IMR-90 (cell line): ENCODE measurements at regions not wholly inside any gene's neighbourhood (a gene's known extent, or its start where the extent isn't known, plus 50 kb on each side); places are given as distances from the start of the nearest gene placed in this dataset.

Source experiments
- ATAC-seq: fragments of 200-7000 bp; cut with Tn5 transposase; 2 replicates; pipeline ENCODE4 v1.9.1; 2020; ENCODE audit warnings: low read depth, mild to moderate bottlenecking, moderate library complexity
- BruUV-seq: library from RNA; stranded (reverse); fragments of 400-500 nt; replicated peaks from 2 replicates; lab custom pipeline; 2021; lab: Mats Ljungman, UMichigan
- CTCF ChIA-PET: fragments of 300-600 bp; formaldehyde crosslinking; extraction: SDS; loops from one replicate; lab custom pipeline; 2021; ENCODE audit warnings: antibody characterized with exemption; lab: Yijun Ruan, JAX
- POLR2A ChIA-PET: fragments of 300-600 bp; sonication (Branson Sonifier 250); formaldehyde crosslinking; loops from one replicate; lab custom pipeline; 2022; ENCODE audit warnings: antibody characterized with exemption; ENCODE audit not compliant: unreplicated experiment; lab: Charles Lee
- DNase-seq: peaks from one replicate; pipeline ENCODE4 v3.0.0; 2013
- H2AFZ ChIP-seq: replicated peaks from 2 replicates; pipeline ENCODE3; 2013; ENCODE audit warnings: low read length, mild to moderate bottlenecking; ENCODE audit not compliant: poor library complexity
- H2AK5ac ChIP-seq: 2 replicates; pipeline ENCODE4 v1.6.1; 2013; ENCODE audit warnings: low read depth, low read length, inconsistent platforms
- H2AK9ac ChIP-seq: replicated peaks from 2 replicates; pipeline ENCODE3; 2013; ENCODE audit warnings: mild to moderate bottlenecking, low read depth, low read length, moderate library complexity; ENCODE audit not compliant: poor library complexity
- H2BK120ac ChIP-seq: 2 replicates; pipeline ENCODE4 v1.6.1; 2013; ENCODE audit warnings: low read depth, low read length, inconsistent platforms
- H2BK15ac ChIP-seq: 3 replicates; pipeline ENCODE4 v1.6.1; 2013; ENCODE audit warnings: low read depth, low read length, inconsistent platforms
- H2BK20ac ChIP-seq: 2 replicates; pipeline ENCODE4 v1.6.1; 2013; ENCODE audit warnings: low read depth, mild to moderate bottlenecking, inconsistent platforms, low read length, moderate library complexity
- H2BK5ac ChIP-seq: 2 replicates; pipeline ENCODE4 v1.6.1; 2013; ENCODE audit warnings: mild to moderate bottlenecking, low read depth, low read length, inconsistent platforms; ENCODE audit not compliant: poor library complexity, severe bottlenecking
- H3K14ac ChIP-seq: replicated peaks from 2 replicates; pipeline ENCODE4 v1.6.1; 2013; ENCODE audit warnings: low read depth, low read length, inconsistent platforms
- H3K18ac ChIP-seq: 2 replicates; pipeline ENCODE4 v1.6.1; 2013; ENCODE audit warnings: low read depth, low read length, control low read depth
- H3K23ac ChIP-seq: 2 replicates; pipeline ENCODE4 v1.6.1; 2013; ENCODE audit warnings: low read depth, low read length, inconsistent platforms
- H3K27ac ChIP-seq: 2 replicates; pipeline ENCODE4 v1.5.1; 2013; ENCODE audit warnings: mild to moderate bottlenecking, control low read depth, low read length; ENCODE audit not compliant: insufficient read depth
- H3K27me3 ChIP-seq: 2 replicates; pipeline ENCODE4 v1.6.1; 2013; ENCODE audit warnings: low read length; ENCODE audit not compliant: control insufficient read depth, insufficient read depth
- H3K36me3 ChIP-seq: 2 replicates; pipeline ENCODE4 v1.6.1; 2013; ENCODE audit warnings: low read length, mixed read lengths; ENCODE audit not compliant: control insufficient read depth, insufficient read depth
- H3K4ac ChIP-seq: 2 replicates; pipeline ENCODE4 v1.6.1; 2013; ENCODE audit warnings: low read depth, low read length, inconsistent platforms
- H3K4me1 ChIP-seq: 2 replicates; pipeline ENCODE4 v1.6.1; 2013; ENCODE audit warnings: low read length, mixed read lengths; ENCODE audit not compliant: control insufficient read depth, insufficient read depth
- H3K4me2 ChIP-seq: 2 replicates; pipeline ENCODE4 v1.6.1; 2013; ENCODE audit warnings: low read depth, mild to moderate bottlenecking, control low read depth, low read length, moderate library complexity
- H3K4me3 ChIP-seq: 2 replicates; pipeline ENCODE4 v1.5.1; 2013; ENCODE audit warnings: low read depth, mild to moderate bottlenecking, control low read depth, low read length, moderate library complexity; ENCODE audit not compliant: insufficient read depth
- H3K56ac ChIP-seq: 2 replicates; pipeline ENCODE4 v1.6.1; 2013; ENCODE audit warnings: low read length, inconsistent platforms; ENCODE audit not compliant: insufficient read depth; ENCODE audit errors: extremely low read depth
- H3K79me1 ChIP-seq, 2 experiments: 2 replicates each; pipeline ENCODE4 v1.6.1; 2013; ENCODE audit warnings: low read length in 2 of 2, inconsistent platforms in 1 of 2, low read depth in 1 of 2
- H3K9ac ChIP-seq: 2 replicates; pipeline ENCODE4 v1.6.1; 2013; ENCODE audit warnings: low read depth, low read length, control low read depth
- H3K9me1 ChIP-seq: 2 replicates; pipeline ENCODE4 v1.6.1; 2013; ENCODE audit warnings: low read length, inconsistent platforms; ENCODE audit not compliant: insufficient read depth
- H3K9me3 ChIP-seq: 2 replicates; pipeline ENCODE4 v1.6.1; 2013; ENCODE audit warnings: low read length; ENCODE audit not compliant: control insufficient read depth, insufficient read depth
- H4K20me1 ChIP-seq: 2 replicates; pipeline ENCODE4 v1.6.1; 2013; ENCODE audit warnings: low read length, inconsistent platforms; ENCODE audit not compliant: insufficient read depth
- H4K5ac ChIP-seq: 2 replicates; pipeline ENCODE4 v1.6.1; 2013; ENCODE audit warnings: mild to moderate bottlenecking, low read depth, low read length, control low read depth
- H4K8ac ChIP-seq, 2 experiments: 2 replicates each; pipeline ENCODE4 v1.6.1; 2013; ENCODE audit warnings: low read depth in 2 of 2, low read length in 2 of 2, control low read depth in 1 of 2, inconsistent platforms in 1 of 2
- H4K91ac ChIP-seq: 2 replicates; pipeline ENCODE4 v1.6.1; 2013; ENCODE audit warnings: low read depth, low read length, inconsistent platforms; ENCODE audit not compliant: insufficient read depth
- BHLHE40 ChIP-seq: fragments of 150-350 bp; IDR thresholded peaks from 2 replicates; pipeline ENCODE4 v1.6.1; 2016; ENCODE audit warnings: mild to moderate bottlenecking, low read depth, low read length
- CEBPB ChIP-seq: IDR thresholded peaks from 2 replicates; pipeline ENCODE4 v1.6.1; 2012; ENCODE audit warnings: low read depth, low read length, improper control_type of control experiment
- CHD1 ChIP-seq: IDR thresholded peaks from 2 replicates; pipeline ENCODE4 v1.6.1; 2012; ENCODE audit warnings: low read depth, low read length, improper control_type of control experiment
- FOS ChIP-seq: fragments of 150-350 bp; IDR thresholded peaks from 2 replicates; pipeline ENCODE4 v1.6.1; 2016; ENCODE audit warnings: low read depth, low read length
- MAFK ChIP-seq: IDR thresholded peaks from 2 replicates; pipeline ENCODE4 v1.6.1; 2012; ENCODE audit warnings: low read depth, low read length, improper control_type of control experiment
- MAZ ChIP-seq: IDR thresholded peaks from 2 replicates; pipeline ENCODE4 v1.6.1; 2012; ENCODE audit warnings: low read depth, mild to moderate bottlenecking, low read length, improper control_type of control experiment, moderate library complexity, borderline replicate concordance
- MXI1 ChIP-seq: IDR thresholded peaks from 2 replicates; pipeline ENCODE4 v1.6.1; 2012; ENCODE audit warnings: low read depth, mild to moderate bottlenecking, low read length, moderate library complexity, borderline replicate concordance
- NFE2L2 ChIP-seq: fragments of 150-350 bp; IDR thresholded peaks from 2 replicates; pipeline ENCODE4 v1.6.1; 2016; ENCODE audit warnings: low read depth, mild to moderate bottlenecking, low read length
- POLR2A ChIP-seq: IDR thresholded peaks from 2 replicates; pipeline ENCODE4 v1.6.1; 2012; ENCODE audit warnings: mild to moderate bottlenecking, low read depth, low read length
- RAD21 ChIP-seq: IDR thresholded peaks from 2 replicates; pipeline ENCODE4 v1.6.1; 2012; ENCODE audit warnings: low read length, improper control_type of control experiment
- RCOR1 ChIP-seq: IDR thresholded peaks from 2 replicates; pipeline ENCODE4 v1.6.1; 2012; ENCODE audit warnings: mild to moderate bottlenecking, low read length, improper control_type of control experiment; ENCODE audit not compliant: insufficient replicate concordance
- RFX5 ChIP-seq: IDR thresholded peaks from 2 replicates; pipeline ENCODE4 v1.8.0; 2012; ENCODE audit warnings: low read depth, mild to moderate bottlenecking, low read length, moderate library complexity
- SMC3 ChIP-seq: fragments of 150-350 bp; IDR thresholded peaks from 2 replicates; pipeline ENCODE4 v1.6.1; 2016; ENCODE audit warnings: low read depth, mild to moderate bottlenecking, antibody characterized with exemption, low read length, moderate library complexity
- WGBS, 2 experiments: methylation state at CpG; one replicate each; pipeline versions ENCODE4 v1.1.5 to v1.1.7; 2013; ENCODE audit warnings: missing lambda C conversion rate in 2 of 2; ENCODE audit not compliant: insufficient read length in 1 of 2; ENCODE audit errors: extremely low coverage in 2 of 2; 5-methylcytosine and 5-hydroxymethylcytosine counted together
- dilution Hi-C: fragments of 300-500 bp; cut with HindIII; formaldehyde crosslinking; loops from one replicate; pipeline ENCODE4 v1.14.3; 2018; ENCODE audit warnings: low sequenced_read_pairs; ENCODE audit not compliant: unreplicated experiment
- in situ Hi-C: fragments of 300-500 bp; cut with MboI; formaldehyde crosslinking; loops from 3 replicates; pipeline ENCODE4 v1.14.3; 2019; ENCODE audit warnings: low sequenced_read_pairs, inconsistent platforms, mixed read lengths
- intact Hi-C: fragments of 100-400 bp; cut with micrococcal nuclease; formaldehyde crosslinking; loops from 2 replicates; pipeline ENCODE4 v1.10.0; 2022
- TF ChIP-seq, protein P1 (sequence below): conservative IDR thresholded peaks from 2 replicates; pipeline ENCODE4 v1.5.1; 2012; ENCODE audit warnings: mild to moderate bottlenecking, low read depth, low read length, improper control_type of control experiment
- TF ChIP-seq, protein P2 (sequence below): fragments of 150-350 bp; IDR thresholded peaks from 2 replicates; pipeline ENCODE4 v1.6.1; 2017; ENCODE audit warnings: mild to moderate bottlenecking, antibody characterized with exemption, low read length, low read depth
- TF ChIP-seq, protein P3 (sequence below): fragments of 150-350 bp; IDR thresholded peaks from 2 replicates; pipeline ENCODE4 v1.6.1; 2016; ENCODE audit warnings: low read depth, mild to moderate bottlenecking, low read length, moderate library complexity, borderline replicate concordance

DNA sequence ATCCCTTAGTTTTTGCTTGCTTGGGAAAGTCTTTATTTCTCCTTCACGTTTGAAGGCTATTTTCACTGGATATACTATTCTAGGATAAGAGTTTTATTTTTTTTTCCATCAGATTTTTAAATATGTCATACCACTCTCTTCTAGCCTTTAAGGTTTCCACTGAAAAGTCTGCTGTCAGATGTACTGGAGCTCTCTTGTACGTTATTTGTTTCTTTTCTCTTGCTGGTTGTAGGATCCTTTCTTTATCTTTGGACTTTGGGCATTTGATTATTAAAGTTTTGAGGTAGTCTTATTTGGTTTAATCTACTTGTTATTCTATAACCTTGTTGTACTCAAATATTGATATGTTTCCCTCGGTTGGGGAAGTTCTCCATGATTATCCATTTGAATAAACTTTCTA, 848.4 kb upstream of the COX7C start:
- H3K27ac ChIP-seq: no peak overlapping the region
- no peak overlapping the region for H4K5ac ChIP-seq
- dilution Hi-C loops (no loop called here), in situ Hi-C loops (no loop called here), intact Hi-C loops (no loop called here)
- H3K56ac ChIP-seq: no peak overlapping the region
- WGBS, 2 experiments: no CpG with 5 or more reads among the region's 3 CpGs
- TF ChIP-seq, protein P1, sequence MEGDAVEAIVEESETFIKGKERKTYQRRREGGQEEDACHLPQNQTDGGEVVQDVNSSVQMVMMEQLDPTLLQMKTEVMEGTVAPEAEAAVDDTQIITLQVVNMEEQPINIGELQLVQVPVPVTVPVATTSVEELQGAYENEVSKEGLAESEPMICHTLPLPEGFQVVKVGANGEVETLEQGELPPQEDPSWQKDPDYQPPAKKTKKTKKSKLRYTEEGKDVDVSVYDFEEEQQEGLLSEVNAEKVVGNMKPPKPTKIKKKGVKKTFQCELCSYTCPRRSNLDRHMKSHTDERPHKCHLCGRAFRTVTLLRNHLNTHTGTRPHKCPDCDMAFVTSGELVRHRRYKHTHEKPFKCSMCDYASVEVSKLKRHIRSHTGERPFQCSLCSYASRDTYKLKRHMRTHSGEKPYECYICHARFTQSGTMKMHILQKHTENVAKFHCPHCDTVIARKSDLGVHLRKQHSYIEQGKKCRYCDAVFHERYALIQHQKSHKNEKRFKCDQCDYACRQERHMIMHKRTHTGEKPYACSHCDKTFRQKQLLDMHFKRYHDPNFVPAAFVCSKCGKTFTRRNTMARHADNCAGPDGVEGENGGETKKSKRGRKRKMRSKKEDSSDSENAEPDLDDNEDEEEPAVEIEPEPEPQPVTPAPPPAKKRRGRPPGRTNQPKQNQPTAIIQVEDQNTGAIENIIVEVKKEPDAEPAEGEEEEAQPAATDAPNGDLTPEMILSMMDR: no peak
- TF ChIP-seq SMC3: no peak
- no peak for TF ChIP-seq FOS
- TF ChIP-seq, protein P2, sequence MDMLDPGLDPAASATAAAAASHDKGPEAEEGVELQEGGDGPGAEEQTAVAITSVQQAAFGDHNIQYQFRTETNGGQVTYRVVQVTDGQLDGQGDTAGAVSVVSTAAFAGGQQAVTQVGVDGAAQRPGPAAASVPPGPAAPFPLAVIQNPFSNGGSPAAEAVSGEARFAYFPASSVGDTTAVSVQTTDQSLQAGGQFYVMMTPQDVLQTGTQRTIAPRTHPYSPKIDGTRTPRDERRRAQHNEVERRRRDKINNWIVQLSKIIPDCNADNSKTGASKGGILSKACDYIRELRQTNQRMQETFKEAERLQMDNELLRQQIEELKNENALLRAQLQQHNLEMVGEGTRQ: no peak
- TF ChIP-seq CHD1: no peak
- TF ChIP-seq BHLHE40: no peak
- no peak for TF ChIP-seq RCOR1
- no peak for TF ChIP-seq MAZ
- TF ChIP-seq MAFK: no peak
- no peak for TF ChIP-seq MXI1
- TF ChIP-seq RFX5: no peak
- TF ChIP-seq RAD21: no peak
- no peak for TF ChIP-seq POLR2A
- no peak for TF ChIP-seq NFE2L2
- TF ChIP-seq, protein P3, sequence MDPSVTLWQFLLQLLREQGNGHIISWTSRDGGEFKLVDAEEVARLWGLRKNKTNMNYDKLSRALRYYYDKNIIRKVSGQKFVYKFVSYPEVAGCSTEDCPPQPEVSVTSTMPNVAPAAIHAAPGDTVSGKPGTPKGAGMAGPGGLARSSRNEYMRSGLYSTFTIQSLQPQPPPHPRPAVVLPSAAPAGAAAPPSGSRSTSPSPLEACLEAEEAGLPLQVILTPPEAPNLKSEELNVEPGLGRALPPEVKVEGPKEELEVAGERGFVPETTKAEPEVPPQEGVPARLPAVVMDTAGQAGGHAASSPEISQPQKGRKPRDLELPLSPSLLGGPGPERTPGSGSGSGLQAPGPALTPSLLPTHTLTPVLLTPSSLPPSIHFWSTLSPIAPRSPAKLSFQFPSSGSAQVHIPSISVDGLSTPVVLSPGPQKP: no peak
- no peak for TF ChIP-seq CEBPB
- H3K4me2 ChIP-seq: no peak overlapping the region
- no peak overlapping the region for H3K4me3 ChIP-seq
- H3K79me1 ChIP-seq: no peaks in the 10 kb centered on the region
- no peak overlapping the region for H3K23ac ChIP-seq
- no peak overlapping the region for H2AK5ac ChIP-seq
- no peak overlapping the region for H3K14ac ChIP-seq
- H3K18ac ChIP-seq: no peak overlapping the region
- no peak overlapping the region for H4K91ac ChIP-seq
- no peak overlapping the region for H2BK20ac ChIP-seq
- H2BK120ac ChIP-seq: no peak overlapping the region
- no peaks in the 10 kb centered on the region for H3K4me1 ChIP-seq
- no peak overlapping the region for H2AFZ ChIP-seq
- POLR2A ChIA-PET: no interaction called here
- H2BK5ac ChIP-seq: no peak overlapping the region
- no peaks in the 10 kb centered on the region for H3K27me3 ChIP-seq
- H3K4ac ChIP-seq: no peak overlapping the region
- H3K9me3 ChIP-seq: peaks cover 3% of the 10 kb centered on the region; the same call in 1 of the 2 replicates
- H2AK9ac ChIP-seq: no peak overlapping the region
- H4K20me1 ChIP-seq: no peaks in the 10 kb centered on the region
- no peak for DNase-seq
- no peak for ATAC-seq
- no peaks in the 10 kb centered on the region for H3K9me1 ChIP-seq
- no peak overlapping the region for H2BK15ac ChIP-seq
- CTCF ChIA-PET: no interaction called here
- H4K8ac ChIP-seq: no peak overlapping the region
- H3K36me3 ChIP-seq: no peaks in the 10 kb centered on the region
- no peak overlapping the region for H3K9ac ChIP-seq
- BruUV-seq: no TSS peak
